GM12865 (cell line): ENCODE measurements at regions not wholly inside any gene's neighbourhood (a gene's known extent, or its start where the extent isn't known, plus 50 kb on each side); places are given as distances from the start of the nearest gene placed in this dataset.

Experiments used
- DNase-seq: peaks from one replicate; pipeline ENCODE4 v3.0.0; 2010; ENCODE audit warnings: low read depth
- H3K4me3 ChIP-seq: 2 replicates; pipeline ENCODE4 v1.5.1; 2011; ENCODE audit warnings: mild to moderate bottlenecking, low read depth, low read length, control low read depth
- CTCF ChIP-seq: IDR thresholded peaks from 2 replicates; pipeline ENCODE4 v1.5.1; 2011; ENCODE audit warnings: low read length, control low read depth, low read depth, inconsistent platforms; ENCODE audit not compliant: insufficient read depth; ENCODE audit errors: missing control alignments

GRCh38 chr5:158349987-158350386 is 491.0 kb upstream of the CLINT1 start:
- no peak for DNase-seq
- H3K4me3 ChIP-seq = no peak overlapping the region
- no peak for TF ChIP-seq CTCF

GRCh38 chr5:158344376-158344775 is 485.4 kb upstream of the CLINT1 start:
- TF ChIP-seq CTCF = no peak
- no peak for DNase-seq

GRCh38 chr5:158340608-158341007 is 481.7 kb upstream of the CLINT1 start:
- no peak overlapping the region for H3K4me3 ChIP-seq
- DNase-seq = no peak
- TF ChIP-seq CTCF = no peak

More at GRCh38 chr5:158344376-158344775, 485.4 kb upstream of the CLINT1 start:
- H3K4me3 ChIP-seq = no peak overlapping the region

- DNase-seq = no peak
- H3K4me3 ChIP-seq = no peak overlapping the region
- no peak for TF ChIP-seq CTCF
Measured at GRCh38 chr5:158326256-158326655, 467.3 kb upstream of the CLINT1 start.

- TF ChIP-seq CTCF = no peak
- DNase-seq = no peak
- no peak overlapping the region for H3K4me3 ChIP-seq
Measured at GRCh38 chr5:158324236-158324635, 465.3 kb upstream of the CLINT1 start.

- TF ChIP-seq CTCF = no peak
- DNase-seq = no peak
- H3K4me3 ChIP-seq = no peak overlapping the region
Measured at GRCh38 chr5:158322620-158323019, 463.7 kb upstream of the CLINT1 start.

GRCh38 chr5:158320934-158321333 is 462.0 kb upstream of the CLINT1 start:
- H3K4me3 ChIP-seq = no peak overlapping the region
- TF ChIP-seq CTCF = no peak
- DNase-seq = no peak
